DND-41 (cell line): ENCODE measurements at regions not wholly inside any gene's neighbourhood (a gene's known extent, or its start where the extent isn't known, plus 50 kb on each side); places are given as distances from the start of the nearest gene placed in this dataset.
"Not testable (repeated sequence)": the region's sequence is repeated elsewhere in the genome, so short reads cannot be mapped to it uniquely, and the experiment has no call there.

Experiments used
- EZH2 ChIP-seq: IDR thresholded peaks from 3 replicates; pipeline ENCODE4 v1.6.1; 2012; ENCODE audit warnings: borderline replicate concordance, low read depth, mild to moderate bottlenecking, moderate library complexity, low read length, inconsistent platforms; ENCODE audit not compliant: severe bottlenecking
- TF ChIP-seq, protein P1 (sequence below): IDR thresholded peaks from 2 replicates; pipeline ENCODE4 v1.5.1; 2012; ENCODE audit warnings: borderline replicate concordance, low read length, moderate library complexity, mild to moderate bottlenecking; ENCODE audit not compliant: poor library complexity, severe bottlenecking; ENCODE audit errors: extremely low read depth

DNA sequence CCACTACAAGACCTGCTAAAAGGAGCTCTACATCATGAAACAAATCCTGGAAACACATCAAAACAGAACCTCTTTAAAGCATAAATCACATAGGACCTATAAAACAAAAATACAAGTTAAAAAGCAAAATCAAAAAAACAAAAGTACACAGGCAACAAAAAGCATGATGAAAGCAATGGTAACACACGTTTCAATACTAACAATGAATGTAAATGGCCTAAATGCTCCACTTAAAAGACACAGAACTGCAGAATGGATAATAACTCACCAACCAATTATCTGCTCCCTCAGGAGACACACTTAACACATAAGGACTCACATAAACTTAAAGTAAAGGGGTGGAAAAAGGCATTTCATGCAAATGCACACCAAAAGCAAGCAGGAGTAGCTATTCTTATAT lies 66.1 kb upstream of the SSTR4 start:
- TF ChIP-seq, protein P1, sequence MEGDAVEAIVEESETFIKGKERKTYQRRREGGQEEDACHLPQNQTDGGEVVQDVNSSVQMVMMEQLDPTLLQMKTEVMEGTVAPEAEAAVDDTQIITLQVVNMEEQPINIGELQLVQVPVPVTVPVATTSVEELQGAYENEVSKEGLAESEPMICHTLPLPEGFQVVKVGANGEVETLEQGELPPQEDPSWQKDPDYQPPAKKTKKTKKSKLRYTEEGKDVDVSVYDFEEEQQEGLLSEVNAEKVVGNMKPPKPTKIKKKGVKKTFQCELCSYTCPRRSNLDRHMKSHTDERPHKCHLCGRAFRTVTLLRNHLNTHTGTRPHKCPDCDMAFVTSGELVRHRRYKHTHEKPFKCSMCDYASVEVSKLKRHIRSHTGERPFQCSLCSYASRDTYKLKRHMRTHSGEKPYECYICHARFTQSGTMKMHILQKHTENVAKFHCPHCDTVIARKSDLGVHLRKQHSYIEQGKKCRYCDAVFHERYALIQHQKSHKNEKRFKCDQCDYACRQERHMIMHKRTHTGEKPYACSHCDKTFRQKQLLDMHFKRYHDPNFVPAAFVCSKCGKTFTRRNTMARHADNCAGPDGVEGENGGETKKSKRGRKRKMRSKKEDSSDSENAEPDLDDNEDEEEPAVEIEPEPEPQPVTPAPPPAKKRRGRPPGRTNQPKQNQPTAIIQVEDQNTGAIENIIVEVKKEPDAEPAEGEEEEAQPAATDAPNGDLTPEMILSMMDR, result not testable (repeated sequence)
- not testable (repeated sequence) for TF ChIP-seq EZH2
